LNCaP clone FGC (cell line): ENCODE measurements at regions not wholly inside any gene's neighbourhood (a gene's known extent, or its start where the extent isn't known, plus 50 kb on each side); places are given as distances from the start of the nearest gene placed in this dataset.
A peak's percentile ranks its signal among the peaks of the same experiment; 100 is the strongest.

Experiments
- DNase-seq: peaks from one replicate; pipeline ENCODE4 v3.0.0-alpha.2; 2011; ENCODE audit warnings: low read depth
- H3K4me3 ChIP-seq: 2 replicates; pipeline ENCODE4 v1.5.1; 2011; ENCODE audit warnings: mild to moderate bottlenecking, low read depth, low read length, control low read depth
- CTCF ChIP-seq: IDR thresholded peaks from 2 replicates; pipeline ENCODE4 v1.5.1; 2012; ENCODE audit warnings: mild to moderate bottlenecking; ENCODE audit not compliant: control insufficient read depth, insufficient read depth; ENCODE audit errors: extremely low read depth

- TF ChIP-seq CTCF: peak; percentile 81
- H3K4me3 ChIP-seq: no peak overlapping the region
These were observed 71.0 kb upstream of the CSF3R start for GRCh38 chr1:36553591-36554322.

GRCh38 chr1:36542962-36543515, 60.3 kb upstream of the CSF3R start:
- TF ChIP-seq CTCF: 0 out of 2 replicates have a peak, but pooled peaks have one; percentile 8
- H3K4me3 ChIP-seq: no peak overlapping the region
- no peak for DNase-seq

More at GRCh38 chr1:36553591-36554322, 71.0 kb upstream of the CSF3R start:
- DNase-seq: peak; percentile 8

GRCh38 chr1:36542024-36542961, 59.6 kb upstream of the CSF3R start:
- H3K4me3 ChIP-seq: no peak overlapping the region
- no peak for TF ChIP-seq CTCF
- no peak for DNase-seq

DNA sequence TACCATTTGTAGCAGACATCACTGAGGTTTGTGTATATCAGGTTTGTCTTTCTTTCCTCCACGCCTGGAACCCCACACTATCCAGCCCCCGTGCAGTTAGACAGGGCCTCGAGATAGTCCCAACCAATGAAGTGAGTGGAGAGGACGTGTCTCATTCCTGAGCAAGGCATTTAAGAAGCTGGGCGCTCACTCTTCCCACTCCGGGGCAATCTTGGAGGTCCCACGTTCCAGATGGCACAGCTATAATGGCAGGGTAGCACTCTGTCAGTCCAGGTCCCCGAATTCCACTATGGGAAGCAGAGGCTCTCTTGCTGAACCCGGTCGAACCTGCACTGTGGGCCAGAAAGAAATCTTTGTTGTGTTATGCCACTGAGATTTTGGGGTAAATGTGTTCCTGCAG, 57.3 kb upstream of the CSF3R start:
- no peak overlapping the region for H3K4me3 ChIP-seq
- no peak for TF ChIP-seq CTCF
- no peak for DNase-seq

- no peak for DNase-seq
- H3K4me3 ChIP-seq: no peak overlapping the region
- TF ChIP-seq CTCF: no peak
These were observed 56.8 kb upstream of the CSF3R start for GRCh38 chr1:36539526-36539925.

- TF ChIP-seq CTCF: no peak
- H3K4me3 ChIP-seq: no peak overlapping the region
- DNase-seq: no peak
These were observed 55.3 kb upstream of the CSF3R start for GRCh38 chr1:36537991-36538390.
